Caco-2 (cell line): ENCODE measurements at regions not wholly inside any gene's neighbourhood (a gene's known extent, or its start where the extent isn't known, plus 50 kb on each side); places are given as distances from the start of the nearest gene placed in this dataset.
"Not testable (repeated sequence)": the region's sequence is repeated elsewhere in the genome, so short reads cannot be mapped to it uniquely, and the experiment has no call there.

ENCODE experiments used
- BruUV-seq: library from RNA; stranded (reverse); fragments of 400-500 nt; replicated peaks from 2 replicates; lab custom pipeline; 2021; lab: Mats Ljungman, UMichigan
- CTCF ChIA-PET: fragments of 300-600 bp; sonication (Branson Sonifier 250); formaldehyde crosslinking; loops from one replicate; lab custom pipeline; 2022; ENCODE audit warnings: antibody characterized with exemption; lab: Charles Lee
- POLR2A ChIA-PET: fragments of 300-600 bp; sonication (Branson Sonifier 250); formaldehyde crosslinking; loops from one replicate; lab custom pipeline; 2022; ENCODE audit warnings: antibody characterized with exemption; lab: Charles Lee
- DNase-seq, 2 experiments: peaks; one replicate each; pipeline versions ENCODE4 v3.0.0 to v3.0.0-alpha.2; 2020 to 2022
- H3K27me3 ChIP-seq: replicated peaks from 2 replicates; pipeline ENCODE4 v1.6.0; 2011; ENCODE audit warnings: low read length; ENCODE audit not compliant: control insufficient read depth, insufficient read depth
- H3K36me3 ChIP-seq: 2 replicates; pipeline ENCODE4 v1.5.1; 2011; ENCODE audit warnings: low read length; ENCODE audit not compliant: control insufficient read depth, insufficient read depth
- H3K4me1 ChIP-seq: fragments of 250-450 bp; sonication (Bioruptor Pico); 2 replicates; pipeline ENCODE4 v1.5.1; 2020; ENCODE audit warnings: mild to moderate bottlenecking
- H3K4me3 ChIP-seq: 2 replicates; pipeline ENCODE4 v1.5.1; 2011; ENCODE audit warnings: low read depth, mild to moderate bottlenecking, control low read depth, low read length
- H3K9me3 ChIP-seq: fragments of 250-450 bp; sonication (Bioruptor Pico); 2 replicates; pipeline ENCODE4 v1.5.1; 2020; ENCODE audit warnings: mild to moderate bottlenecking, moderate library complexity
- H3K27ac Mint-ChIP-seq: one replicate; pipeline ENCODE4 v1.8.0; 2022; ENCODE audit warnings: mixed read lengths; ENCODE audit not compliant: unreplicated experiment
- H3K27me3 Mint-ChIP-seq: one replicate; pipeline ENCODE4 v1.8.0; 2022; ENCODE audit warnings: mixed read lengths; ENCODE audit not compliant: insufficient read depth, unreplicated experiment
- H3K36me3 Mint-ChIP-seq: one replicate; pipeline ENCODE4 v1.8.0; 2022; ENCODE audit warnings: mild to moderate bottlenecking, mixed read lengths; ENCODE audit not compliant: insufficient read depth, unreplicated experiment
- H3K4me1 Mint-ChIP-seq: one replicate; pipeline ENCODE4 v1.8.0; 2022; ENCODE audit warnings: low read depth, mixed read lengths; ENCODE audit not compliant: unreplicated experiment
- H3K4me3 Mint-ChIP-seq: one replicate; pipeline ENCODE4 v1.8.0; 2022; ENCODE audit warnings: mild to moderate bottlenecking, moderate library complexity, mixed read lengths; ENCODE audit not compliant: unreplicated experiment
- H3K9me3 Mint-ChIP-seq: one replicate; pipeline ENCODE4 v1.8.0; 2022; ENCODE audit warnings: mixed read lengths; ENCODE audit not compliant: unreplicated experiment
- CTCF ChIP-seq, 2 experiments: fragments of 200-600 bp in 1 of 2; IDR thresholded peaks; 1 replicate in 1 of 2; 2 replicates in 1 of 2; pipeline versions ENCODE4 v1.5.1 to v1.8.0; 2011 to 2022; ENCODE audit warnings: antibody characterized with exemption in 1 of 2, control low read depth in 1 of 2, inconsistent platforms in 1 of 2, low read depth in 1 of 2, low read length in 1 of 2, mild to moderate bottlenecking in 1 of 2, moderate library complexity in 1 of 2; ENCODE audit not compliant: insufficient read depth in 1 of 2, severe bottlenecking in 1 of 2, unreplicated experiment in 1 of 2
- intact Hi-C: fragments of 100-400 bp; cut with micrococcal nuclease; formaldehyde crosslinking; loops from one replicate; pipeline ENCODE4 v1.10.0; 2022; ENCODE audit not compliant: unreplicated experiment

- no TSS peak for BruUV-seq
- DNase-seq: no peak
- no peak for TF ChIP-seq CTCF (IDR thresholded peaks at IDR 0.05; ENCODE audit: insufficient read depth in 1 of 2, low read depth in 1 of 2, low read length in 1 of 2, severe bottlenecking in 1 of 2, unreplicated experiment in 1 of 2)
- Mint-ChIP-seq H3K36me3 (no peaks in the 10 kb centered on the region), H3K27ac (no peak overlapping the region), H3K27me3 (no peaks in the 10 kb centered on the region), H3K9me3 (no peaks in the 10 kb centered on the region), H3K4me3 (no peak overlapping the region), H3K4me1 (peaks cover 13% of the 10 kb centered on the region)
- Histone ChIP-seq H3K4me1 (no peaks in the 10 kb centered on the region), H3K4me3 (no peak overlapping the region), H3K27me3 (no peaks in the 10 kb centered on the region), H3K36me3 (no peaks in the 10 kb centered on the region), H3K9me3 (no peaks in the 10 kb centered on the region)
- POLR2A ChIA-PET: no interaction called here
- intact Hi-C loops: no loop called here
- CTCF ChIA-PET: no interaction called here
Measured at GRCh38 chr2:37753758-37754157, 82.3 kb upstream of the CDC42EP3 start.

- H3K27me3 Mint-ChIP-seq, H3K36me3 ChIP-seq, intact Hi-C loops, H3K27me3 ChIP-seq, H3K4me1 Mint-ChIP-seq, H3K4me3 Mint-ChIP-seq, H3K27ac Mint-ChIP-seq, H3K9me3 ChIP-seq, H3K36me3 Mint-ChIP-seq, H3K4me3 ChIP-seq, BruUV-seq, H3K9me3 Mint-ChIP-seq, H3K4me1 ChIP-seq, CTCF ChIA-PET, DNase-seq, POLR2A ChIA-PET: not testable (repeated sequence)
Measured at GRCh38 chr2:37755961-37756559, 84.6 kb upstream of the CDC42EP3 start.

- H3K4me1 ChIP-seq, intact Hi-C loops, H3K27me3 ChIP-seq, CTCF ChIA-PET, H3K36me3 ChIP-seq, H3K4me1 Mint-ChIP-seq, H3K27ac Mint-ChIP-seq, H3K36me3 Mint-ChIP-seq, DNase-seq, H3K4me3 ChIP-seq, POLR2A ChIA-PET, H3K4me3 Mint-ChIP-seq, H3K27me3 Mint-ChIP-seq, H3K9me3 Mint-ChIP-seq, H3K9me3 ChIP-seq, BruUV-seq: not testable (repeated sequence)
Measured at GRCh38 chr2:37757456-37757855, 86.0 kb upstream of the CDC42EP3 start.

GRCh38 chr2:37758141-37758601, 86.7 kb upstream of the CDC42EP3 start:
- DNase-seq, H3K27me3 ChIP-seq, POLR2A ChIA-PET, H3K4me1 ChIP-seq, CTCF ChIA-PET, H3K36me3 Mint-ChIP-seq, H3K4me3 ChIP-seq, H3K36me3 ChIP-seq, H3K9me3 ChIP-seq, intact Hi-C loops, H3K4me3 Mint-ChIP-seq, BruUV-seq, H3K27ac Mint-ChIP-seq, H3K27me3 Mint-ChIP-seq, H3K9me3 Mint-ChIP-seq: not testable (repeated sequence)
- H3K4me1 Mint-ChIP-seq: peaks cover 14% of the 10 kb centered on the region

- H3K27ac Mint-ChIP-seq, DNase-seq, H3K36me3 ChIP-seq, H3K4me3 Mint-ChIP-seq, H3K27me3 Mint-ChIP-seq, H3K36me3 Mint-ChIP-seq, intact Hi-C loops, H3K9me3 ChIP-seq, H3K9me3 Mint-ChIP-seq, BruUV-seq, CTCF ChIA-PET, H3K27me3 ChIP-seq, H3K4me1 ChIP-seq, H3K4me3 ChIP-seq, POLR2A ChIA-PET: not testable (repeated sequence)
- H3K4me1 Mint-ChIP-seq: peaks cover 14% of the 10 kb centered on the region
Measured at GRCh38 chr2:37759989-37760388, 88.5 kb upstream of the CDC42EP3 start.
